Upper lobe of left lung (tissue), 6 donors: ENCODE measurements at regions not wholly inside any gene's neighbourhood (a gene's known extent, or its start where the extent isn't known, plus 50 kb on each side); places are given as distances from the start of the nearest gene placed in this dataset.

Source experiments
- ATAC-seq, 2 donors: fragments of 200-7000 bp; cut with Tn5 transposase; one replicate each; pipeline ENCODE4 v1.9.1; 2022; ENCODE audit warnings: mild to moderate bottlenecking in 2 of 2, moderate library complexity in 2 of 2; ENCODE audit not compliant: low FRiP score in 2 of 2
- DNase-seq, 2 donors: peaks; one replicate each; pipeline ENCODE4 v3.0.0-alpha.2; 2019 to 2020
- H3K27ac ChIP-seq, 4 donors: fragments of 200-600 bp; sonication (generic); one replicate each; pipeline ENCODE4 v1.5.1; 2016 to 2019
- H3K27me3 ChIP-seq, 4 donors: fragments of 200-600 bp; sonication (generic); one replicate each; pipeline ENCODE4 v1.5.1; 2017 to 2019
- H3K36me3 ChIP-seq, 4 donors: fragments of 200-600 bp; sonication (generic); one replicate each; pipeline ENCODE4 v1.5.1; 2016 to 2019
- H3K4me1 ChIP-seq, 4 donors: fragments of 200-600 bp; sonication (generic); one replicate each; pipeline ENCODE4 v1.5.1; 2018 to 2019
- H3K4me3 ChIP-seq, 4 donors: fragments of 200-600 bp; sonication (generic); one replicate each; pipeline ENCODE4 v1.5.1; 2017 to 2019; ENCODE audit warnings: mild to moderate bottlenecking in 2 of 4, moderate library complexity in 1 of 4
- H3K9me3 ChIP-seq, 4 donors: fragments of 200-600 bp; sonication (generic); one replicate each; pipeline ENCODE4 v1.5.1; 2018 to 2019
- EP300 ChIP-seq, 4 donors: sonication (generic); formaldehyde crosslinking; IDR thresholded peaks; one replicate each; pipeline ENCODE4 v1.5.1; 2017; ENCODE audit warnings: antibody characterized with exemption in 4 of 4, control low read depth in 2 of 4
- POLR2A ChIP-seq, 4 donors: fragments of 450-650 bp; IDR thresholded peaks; one replicate each; pipeline ENCODE4 v1.5.1; 2016 to 2017; ENCODE audit warnings: antibody characterized with exemption in 4 of 4, mild to moderate bottlenecking in 2 of 4
- POLR2AphosphoS5 ChIP-seq, 2 donors: sonication (generic); formaldehyde crosslinking; IDR thresholded peaks; one replicate each; pipeline ENCODE4 v1.5.1; 2017; ENCODE audit warnings: antibody characterized with exemption in 2 of 2
- WGBS, 2 donors: methylation state at CpG; one replicate each; pipeline ENCODE4 v1.1.5; 2017 to 2018; 5-methylcytosine and 5-hydroxymethylcytosine counted together
- TF ChIP-seq, protein P1 (sequence below), 6 experiments: fragments of 450-650 bp in 4 of 6; fragments of 200-600 bp in 2 of 6; sonication (generic) in 2 of 6; IDR thresholded peaks; one replicate each; pipeline ENCODE4 v1.5.1; 2016 to 2019; ENCODE audit warnings: antibody characterized with exemption in 6 of 6
- donor health status: DM: no; HTN: no; CAD: no; lungs with moderate emphysema.
- donor health status: DM: no; HTN: yes; CAD: no; lungs with severe emphysema.

DNA sequence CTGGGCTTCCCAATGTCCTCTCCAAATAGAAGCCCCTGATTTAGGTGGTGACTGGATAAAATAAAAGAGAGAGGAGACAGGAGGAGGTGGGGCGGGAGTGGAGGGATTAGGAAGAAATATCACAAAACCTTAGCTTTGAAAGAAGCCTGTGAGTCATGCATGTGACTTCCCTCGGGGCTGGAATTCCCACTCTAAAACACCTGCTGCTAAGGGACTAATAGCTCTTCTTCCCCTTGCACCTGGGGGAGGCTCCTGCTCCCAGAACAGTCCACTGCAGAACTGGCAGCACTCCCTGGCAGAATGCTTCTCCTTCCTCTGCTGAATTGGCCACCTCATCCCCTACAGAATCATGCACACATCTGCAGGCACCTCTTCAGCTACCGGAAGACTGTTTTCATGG, 207.2 kb downstream of the ATG4C start:
- TF ChIP-seq POLR2A (IDR thresholded peaks at IDR 0.05) (no peak), EP300 (IDR thresholded peaks at IDR 0.05) (no peak), POLR2AphosphoS5 (IDR thresholded peaks at IDR 0.05) (no peak)
- TF ChIP-seq, protein P1, sequence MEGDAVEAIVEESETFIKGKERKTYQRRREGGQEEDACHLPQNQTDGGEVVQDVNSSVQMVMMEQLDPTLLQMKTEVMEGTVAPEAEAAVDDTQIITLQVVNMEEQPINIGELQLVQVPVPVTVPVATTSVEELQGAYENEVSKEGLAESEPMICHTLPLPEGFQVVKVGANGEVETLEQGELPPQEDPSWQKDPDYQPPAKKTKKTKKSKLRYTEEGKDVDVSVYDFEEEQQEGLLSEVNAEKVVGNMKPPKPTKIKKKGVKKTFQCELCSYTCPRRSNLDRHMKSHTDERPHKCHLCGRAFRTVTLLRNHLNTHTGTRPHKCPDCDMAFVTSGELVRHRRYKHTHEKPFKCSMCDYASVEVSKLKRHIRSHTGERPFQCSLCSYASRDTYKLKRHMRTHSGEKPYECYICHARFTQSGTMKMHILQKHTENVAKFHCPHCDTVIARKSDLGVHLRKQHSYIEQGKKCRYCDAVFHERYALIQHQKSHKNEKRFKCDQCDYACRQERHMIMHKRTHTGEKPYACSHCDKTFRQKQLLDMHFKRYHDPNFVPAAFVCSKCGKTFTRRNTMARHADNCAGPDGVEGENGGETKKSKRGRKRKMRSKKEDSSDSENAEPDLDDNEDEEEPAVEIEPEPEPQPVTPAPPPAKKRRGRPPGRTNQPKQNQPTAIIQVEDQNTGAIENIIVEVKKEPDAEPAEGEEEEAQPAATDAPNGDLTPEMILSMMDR (IDR thresholded peaks at IDR 0.05), result no peak
- Histone ChIP-seq H3K4me3 (no peak overlapping the region), H3K27me3 (no peaks in the 10 kb centered on the region), H3K27ac (no peak overlapping the region), H3K9me3 (no peaks in the 10 kb centered on the region), H3K4me1 (no peaks in the 10 kb centered on the region), H3K36me3 (no peaks in the 10 kb centered on the region)
- WGBS, 2 donors, result 66% methylated on average over 3 of the region's 3 CpGs
- no peak for ATAC-seq
- no peak for DNase-seq

DNA sequence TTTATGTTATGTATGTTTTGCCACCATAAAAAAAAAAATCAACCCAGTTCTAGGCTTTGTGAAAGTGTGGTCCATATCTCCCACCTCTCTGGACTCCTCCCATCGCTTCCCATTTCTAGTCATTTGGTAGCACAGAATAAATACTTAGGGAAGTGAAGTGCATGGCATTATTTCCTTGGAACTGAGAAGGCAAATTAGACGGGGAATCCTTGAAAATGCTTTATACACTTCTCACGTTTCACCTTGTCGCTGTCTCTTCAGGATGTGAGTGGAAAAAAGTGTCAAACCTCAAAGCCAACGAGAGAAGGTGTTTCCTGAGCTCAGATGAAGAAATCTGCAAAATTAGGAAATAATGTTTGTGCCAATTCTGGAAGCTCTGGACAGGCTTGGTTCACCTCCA, 209.9 kb downstream of the ATG4C start:
- ATAC-seq, result no peak
- H3K36me3 ChIP-seq, result no peaks in the 10 kb centered on the region
- H3K4me3 ChIP-seq, result no peak overlapping the region
- no peaks in the 10 kb centered on the region for H3K4me1 ChIP-seq
- WGBS, 2 donors, result 32 to 38% methylated on average over 5 of the region's 5 CpGs
- H3K9me3 ChIP-seq, result no peaks in the 10 kb centered on the region
- H3K27me3 ChIP-seq, result no peaks in the 10 kb centered on the region
- no peak for TF ChIP-seq POLR2A (IDR thresholded peaks at IDR 0.05)
- no peak overlapping the region for H3K27ac ChIP-seq
- DNase-seq, result no peak

DNA sequence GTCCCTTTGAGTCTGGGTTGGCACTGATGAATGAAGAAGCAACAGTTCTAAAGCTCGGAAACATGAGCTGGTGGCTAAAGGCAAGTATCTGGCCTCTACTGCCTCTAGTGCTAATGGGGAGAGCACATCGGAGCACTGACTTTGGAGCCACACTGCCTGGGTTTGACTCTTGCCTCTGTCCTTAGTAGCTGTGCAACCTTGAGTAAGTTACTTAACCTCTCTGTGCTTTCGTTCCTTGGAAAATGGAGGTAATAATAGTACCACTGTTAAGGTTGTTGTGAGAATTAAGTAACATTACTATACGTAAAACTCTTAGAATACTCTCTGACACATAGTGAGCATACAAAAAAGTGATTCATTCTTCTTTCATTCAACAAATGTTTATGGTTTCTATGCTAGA, 211.2 kb downstream of the ATG4C start:
- Histone ChIP-seq H3K27me3 (no peaks in the 10 kb centered on the region), H3K27ac (no peak overlapping the region)
- no peak for ATAC-seq

DNA sequence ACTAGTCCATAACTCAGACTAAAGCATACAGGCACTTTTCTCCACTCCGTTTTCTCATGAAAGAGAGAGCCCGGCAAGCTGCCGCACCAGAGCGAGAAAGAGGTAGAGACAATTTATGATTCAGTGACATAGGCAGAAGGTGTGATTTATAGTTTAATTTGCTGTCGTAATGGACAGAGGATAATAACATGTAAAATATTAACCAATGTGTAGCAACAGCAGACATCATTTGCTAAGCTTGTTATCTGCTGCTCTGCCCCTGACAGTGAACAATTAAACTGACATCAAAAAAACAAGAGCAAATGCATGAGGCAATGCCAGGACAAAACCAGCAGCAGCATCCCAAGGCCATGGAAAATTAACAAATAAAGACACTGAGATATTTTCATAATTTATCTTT, 214.0 kb downstream of the ATG4C start:
- no peak overlapping the region for H3K27ac ChIP-seq
- no peaks in the 10 kb centered on the region for H3K36me3 ChIP-seq
- ATAC-seq (no peak), DNase-seq (no peak)
- H3K4me1 ChIP-seq, result no peaks in the 10 kb centered on the region
- H3K9me3 ChIP-seq, result no peaks in the 10 kb centered on the region
- H3K27me3 ChIP-seq, result no peaks in the 10 kb centered on the region
- TF ChIP-seq EP300 (IDR thresholded peaks at IDR 0.05) (no peak), POLR2A (IDR thresholded peaks at IDR 0.05) (no peak), POLR2AphosphoS5 (IDR thresholded peaks at IDR 0.05) (no peak)
- TF ChIP-seq, protein P1 (IDR thresholded peaks at IDR 0.05), result no peak
- 79 to 82% methylated on average over 5 of the region's 5 CpGs for WGBS, 2 donors
- H3K4me3 ChIP-seq, result no peak overlapping the region

More for the DNA sequence above, 211.2 kb downstream of the ATG4C start:
- DNase-seq, result no peak
- Histone ChIP-seq H3K4me1 (no peaks in the 10 kb centered on the region), H3K9me3 (no peaks in the 10 kb centered on the region), H3K4me3 (no peak overlapping the region), H3K36me3 (no peaks in the 10 kb centered on the region)
- TF ChIP-seq POLR2A (IDR thresholded peaks at IDR 0.05), result no peak
- TF ChIP-seq EP300 (IDR thresholded peaks at IDR 0.05), result no peak
- no peak for TF ChIP-seq POLR2AphosphoS5 (IDR thresholded peaks at IDR 0.05)
- TF ChIP-seq, protein P1 (IDR thresholded peaks at IDR 0.05), result no peak
- 73 to 86% methylated on average over 4 of the region's 4 CpGs for WGBS, 2 donors

DNA sequence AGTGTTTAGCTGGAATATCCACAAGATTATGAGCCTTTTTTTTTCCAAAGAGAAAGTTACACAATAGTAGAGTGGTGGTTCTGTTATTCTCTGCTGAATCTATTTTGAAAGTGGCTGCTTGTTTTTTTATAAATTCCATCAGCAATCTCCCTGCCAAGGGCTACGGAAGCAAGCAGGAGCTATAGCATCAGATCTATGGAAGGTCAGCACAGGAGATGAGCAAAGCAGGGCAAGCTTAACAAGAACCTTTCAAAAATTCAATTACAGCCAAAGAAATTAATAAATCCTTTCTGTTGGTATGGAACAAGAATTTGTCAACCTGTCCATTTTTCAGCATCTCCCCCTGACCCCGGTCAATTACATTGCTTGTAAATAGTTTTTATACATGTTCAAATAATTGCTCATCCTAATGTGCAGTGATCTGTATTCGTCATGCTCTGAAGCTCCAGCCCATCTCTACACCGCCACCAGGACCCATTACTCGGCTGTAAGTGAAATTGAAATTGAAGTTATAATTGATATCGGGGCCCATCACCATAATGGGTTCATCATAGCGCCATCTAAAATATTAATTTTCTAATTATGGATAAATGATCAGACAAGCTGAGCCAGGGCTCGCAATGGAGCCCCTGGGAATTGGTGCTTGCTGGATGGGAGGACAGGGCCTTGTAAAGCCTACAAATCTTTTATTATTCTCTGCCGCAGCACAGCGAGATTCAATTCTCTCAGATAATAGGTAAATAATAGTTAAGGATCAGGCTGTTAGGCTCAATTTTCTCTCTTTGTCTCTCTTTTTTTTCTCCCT, 215.1 kb downstream of the ATG4C start:
- Histone ChIP-seq H3K4me3 (no peak overlapping the region), H3K27me3 (no peaks in the 10 kb centered on the region), H3K36me3 (no peaks in the 10 kb centered on the region), H3K9me3 (no peaks in the 10 kb centered on the region), H3K4me1 (no peaks in the 10 kb centered on the region), H3K27ac (no peak overlapping the region)
- TF ChIP-seq POLR2AphosphoS5 (IDR thresholded peaks at IDR 0.05) (no peak), EP300 (IDR thresholded peaks at IDR 0.05) (no peak)
- TF ChIP-seq, protein P1 (IDR thresholded peaks at IDR 0.05), result no peak
- WGBS, 2 donors, result 88 to 90% methylated on average over 10 of the region's 10 CpGs
- no peak for ATAC-seq
- DNase-seq, result no peak
